ENCODE measurements at regions not wholly inside any gene's neighbourhood (a gene's known extent, or its start where the extent isn't known, plus 50 kb on each side); places are given as distances from the start of the nearest gene placed in this dataset.

- H3K4me3 ChIP-seq (ENCODE audit: control insufficient read depth in 2 of 3, extremely low read depth in 1 of 3, insufficient read depth in 2 of 3, low read depth in 1 of 3, low read length in 3 of 3), result no peak overlapping the region
- H3K4me2 ChIP-seq (ENCODE audit: control insufficient read depth, extremely low read depth, insufficient read depth, low read depth, low read length), result no peak overlapping the region
- dilution Hi-C loops (cut with MboI; ENCODE audit: extremely low pct_ligation_motif_present, low sequenced_read_pairs), result no loop called here
- H3K36me3 ChIP-seq (ENCODE audit: control insufficient read depth in 2 of 2, extremely low read depth in 1 of 2, insufficient read depth in 2 of 2, low read length in 2 of 2), result no peaks in the 10 kb centered on the region
- no peak for TF ChIP-seq CTCF (optimal IDR thresholded peaks at IDR 0.05 in 1 of 3, IDR thresholded peaks at IDR 0.05 in 1 of 3, conservative IDR thresholded peaks at IDR 0.05 in 1 of 3; ENCODE audit: extremely low read depth in 1 of 3, insufficient read depth in 2 of 3, low read length in 3 of 3)
- no peak for TF ChIP-seq EZH2 (IDR thresholded peaks at IDR 0.05; ENCODE audit: low read length)
- H2AFZ ChIP-seq (ENCODE audit: control insufficient read depth, low read length), result no peak overlapping the region
- H3K27ac ChIP-seq (ENCODE audit: control insufficient read depth, insufficient read depth, low read length), result no peak overlapping the region
- DNase-seq (ENCODE audit: low read depth, low spot score), result no peak
- H3K9me3 ChIP-seq (ENCODE audit: control insufficient read depth, low read depth, low read length), result no peaks in the 10 kb centered on the region
- no peaks in the 10 kb centered on the region for H4K20me1 ChIP-seq (ENCODE audit: control insufficient read depth, extremely low read depth, insufficient read depth, low read length)
- H3K4me1 ChIP-seq (ENCODE audit: control insufficient read depth, extremely low read depth, insufficient read depth, low read length), result no peaks in the 10 kb centered on the region
- no peaks in the 10 kb centered on the region for H3K79me2 ChIP-seq (ENCODE audit: control insufficient read depth, insufficient read depth, low read length)
- no peaks in the 10 kb centered on the region for H3K27me3 ChIP-seq (ENCODE audit: control insufficient read depth, extremely low read depth, insufficient read depth, low read length)
- no peak overlapping the region for H3K9ac ChIP-seq (ENCODE audit: control insufficient read depth, extremely low read depth, insufficient read depth, low read length)
- no peaks in the 10 kb centered on the region for H3K9me1 ChIP-seq (ENCODE audit: control insufficient read depth, extremely low read depth, insufficient read depth, low read length)
- no peak for FAIRE-seq
Measured at GRCh38 chr4:17283251-17283650, 228.6 kb downstream of the QDPR start.

DNA sequence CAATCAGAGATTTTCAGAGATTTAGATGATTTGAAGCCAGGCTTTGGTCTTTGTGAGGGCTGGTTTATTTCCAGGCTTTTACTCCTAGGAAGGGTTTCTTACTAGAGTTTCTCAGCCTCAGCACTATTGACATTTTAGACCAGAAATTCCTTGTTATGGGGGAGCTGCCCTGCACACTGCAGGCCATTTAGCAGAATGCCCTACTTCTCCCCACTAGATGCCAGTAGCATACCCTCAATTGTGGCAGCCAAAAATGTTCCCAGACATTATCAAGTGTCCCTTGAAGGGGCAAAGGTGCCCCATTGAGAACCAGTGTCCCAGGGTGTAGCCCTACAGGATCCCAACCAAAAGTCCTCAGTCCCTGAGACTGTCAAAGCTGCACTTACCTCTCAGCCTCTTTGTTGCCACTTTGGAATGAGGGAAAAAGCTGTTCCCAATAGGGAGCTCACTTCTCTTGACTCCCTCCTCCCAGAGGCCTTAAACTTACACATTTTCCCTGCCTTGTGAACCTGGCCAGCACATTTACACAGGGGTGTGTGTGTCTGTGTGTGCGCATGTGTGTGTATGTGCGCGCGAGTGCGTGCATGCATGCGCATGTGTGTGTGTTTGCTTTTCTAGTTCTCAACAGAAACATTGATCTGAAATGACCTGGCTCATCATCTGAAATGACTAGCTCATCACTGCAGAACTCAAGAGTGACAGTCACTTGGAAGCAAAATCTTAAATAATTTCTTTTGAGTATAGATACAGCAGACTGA is 231.4 kb downstream of the QDPR start:
- no peak overlapping the region for H3K4me2 ChIP-seq (ENCODE audit: control insufficient read depth, extremely low read depth, insufficient read depth, low read depth, low read length)
- no peaks in the 10 kb centered on the region for H3K4me1 ChIP-seq (ENCODE audit: control insufficient read depth, extremely low read depth, insufficient read depth, low read length)
- H3K9me1 ChIP-seq (ENCODE audit: control insufficient read depth, extremely low read depth, insufficient read depth, low read length), result no peaks in the 10 kb centered on the region
- H4K20me1 ChIP-seq (ENCODE audit: control insufficient read depth, extremely low read depth, insufficient read depth, low read length), result no peaks in the 10 kb centered on the region
- TF ChIP-seq EZH2 (IDR thresholded peaks at IDR 0.05; ENCODE audit: low read length) (no peak), CTCF (optimal IDR thresholded peaks at IDR 0.05 in 1 of 3, IDR thresholded peaks at IDR 0.05 in 1 of 3, conservative IDR thresholded peaks at IDR 0.05 in 1 of 3; ENCODE audit: extremely low read depth in 1 of 3, insufficient read depth in 2 of 3, low read length in 3 of 3) (no peak)
- no peaks in the 10 kb centered on the region for H3K27me3 ChIP-seq (ENCODE audit: control insufficient read depth, extremely low read depth, insufficient read depth, low read length)
- no peak overlapping the region for H3K27ac ChIP-seq (ENCODE audit: control insufficient read depth, insufficient read depth, low read length)
- no peak overlapping the region for H3K9ac ChIP-seq (ENCODE audit: control insufficient read depth, extremely low read depth, insufficient read depth, low read length)
- H3K36me3 ChIP-seq (ENCODE audit: control insufficient read depth in 2 of 2, extremely low read depth in 1 of 2, insufficient read depth in 2 of 2, low read length in 2 of 2), result no peaks in the 10 kb centered on the region
- no peaks in the 10 kb centered on the region for H3K79me2 ChIP-seq (ENCODE audit: control insufficient read depth, insufficient read depth, low read length)
- no peak for DNase-seq (ENCODE audit: low read depth, low spot score)
- no peak for FAIRE-seq
- dilution Hi-C loops (cut with MboI; ENCODE audit: extremely low pct_ligation_motif_present, low sequenced_read_pairs), result no loop called here
- H3K9me3 ChIP-seq (ENCODE audit: control insufficient read depth, low read depth, low read length), result no peaks in the 10 kb centered on the region
- H3K4me3 ChIP-seq (ENCODE audit: control insufficient read depth in 2 of 3, extremely low read depth in 1 of 3, insufficient read depth in 2 of 3, low read depth in 1 of 3, low read length in 3 of 3), result no peak overlapping the region
- H2AFZ ChIP-seq (ENCODE audit: control insufficient read depth, low read length), result no peak overlapping the region

Data from keratinocyte (primary cell).